Mucosa of gallbladder (tissue), 1 donor: ENCODE measurements at regions not wholly inside any gene's neighbourhood (a gene's known extent, or its start where the extent isn't known, plus 50 kb on each side); places are given as distances from the start of the nearest gene placed in this dataset.

Experiments
- DNase-seq: peaks from one replicate; pipeline ENCODE4 v3.0.0-alpha.2; 2020; ENCODE audit warnings: low spot score
- donor health status: DM: no; HTN: no; CAD: no.

GRCh38 chr2:21501376-21502027 is 377.7 kb downstream of the TDRD15 start:
- DNase-seq, result no peak

GRCh38 chr2:21515903-21516302 is 392.1 kb downstream of the TDRD15 start:
- no peak for DNase-seq

- no peak for DNase-seq
These were observed 395.6 kb downstream of the TDRD15 start for GRCh38 chr2:21519412-21519811.

- DNase-seq, result no peak
These were observed 396.1 kb downstream of the TDRD15 start for GRCh38 chr2:21519821-21520220.

DNA sequence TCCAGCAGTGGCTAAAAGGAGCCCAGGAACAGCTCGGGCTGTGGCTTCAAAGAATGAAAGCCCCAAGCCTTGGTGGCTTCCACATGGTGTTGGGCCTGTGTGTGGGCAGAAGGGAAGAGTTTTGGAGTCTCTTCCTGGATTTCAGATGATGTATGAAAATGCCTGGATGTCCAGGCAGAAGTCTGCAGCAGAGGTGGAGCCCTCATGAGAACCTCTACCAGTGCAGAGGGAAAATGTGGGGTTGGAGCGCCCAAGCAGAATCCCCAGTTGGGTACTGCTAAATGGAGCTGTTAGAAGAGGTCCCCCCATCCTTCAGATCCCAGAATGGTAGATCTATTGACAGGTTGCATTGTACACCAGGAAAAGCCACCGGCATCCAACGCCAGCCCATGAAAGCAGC is 412.1 kb downstream of the TDRD15 start:
- DNase-seq, result no peak

DNA sequence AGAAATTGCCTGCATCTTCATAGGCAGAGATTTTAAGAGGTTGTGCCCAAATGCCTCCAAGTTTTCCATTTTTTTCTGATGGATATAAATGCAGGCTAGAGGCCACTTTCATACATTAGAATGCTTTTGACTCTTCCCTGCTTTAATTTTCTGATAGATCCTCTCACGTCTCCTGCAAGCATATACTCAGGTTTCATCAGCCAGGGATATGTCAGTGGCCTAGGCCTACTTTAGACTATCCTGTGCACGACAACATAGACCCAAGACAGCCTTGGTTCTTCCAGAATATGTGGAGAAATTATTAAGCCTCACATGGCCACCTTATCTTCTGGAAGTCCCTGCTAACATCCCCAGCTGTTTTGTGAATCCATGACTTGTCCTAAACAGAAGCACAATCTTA is 415.9 kb downstream of the TDRD15 start:
- no peak for DNase-seq

DNA sequence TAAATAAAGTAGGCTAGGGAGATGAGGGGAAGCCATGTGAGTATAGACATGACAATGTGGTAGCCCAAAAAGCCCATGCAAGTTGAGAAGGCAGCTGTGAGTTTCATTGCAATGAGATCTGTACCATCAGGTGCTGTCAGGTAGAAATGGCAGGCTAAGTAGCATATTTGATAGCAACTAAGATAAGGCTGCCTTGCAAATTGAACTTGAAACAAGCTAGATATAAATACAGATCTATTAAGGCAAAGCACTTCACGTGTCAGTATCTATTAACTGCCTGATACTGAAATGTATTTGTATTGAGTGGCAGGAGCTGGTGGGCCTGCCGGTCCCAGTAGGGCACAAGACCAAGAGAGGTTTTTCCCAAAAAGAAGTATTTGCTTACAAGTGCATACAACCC is 419.9 kb downstream of the TDRD15 start:
- DNase-seq, result no peak

GRCh38 chr2:21544392-21544791 is 420.6 kb downstream of the TDRD15 start:
- DNase-seq, result no peak

GRCh38 chr2:21552981-21553380 is 429.2 kb downstream of the TDRD15 start:
- no peak for DNase-seq

DNA sequence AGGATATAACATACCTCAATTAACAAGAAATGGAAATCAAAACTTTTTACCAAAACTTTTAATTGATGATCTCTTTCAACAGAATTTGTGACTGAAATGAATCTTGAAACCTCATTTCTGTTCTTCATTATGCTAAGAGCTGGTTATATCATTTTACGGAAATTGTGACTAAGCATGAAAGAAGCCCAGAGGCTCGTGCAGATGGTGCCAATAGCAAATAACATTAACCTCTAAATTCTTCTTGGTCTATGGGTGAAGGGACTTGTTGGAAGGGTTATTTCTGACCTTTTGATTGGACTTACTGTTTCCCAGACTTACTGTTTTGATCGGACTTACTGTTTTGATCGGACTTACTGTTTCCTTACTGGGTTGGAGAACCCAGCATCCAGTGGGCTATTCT is 435.6 kb downstream of the TDRD15 start:
- DNase-seq, result no peak

- DNase-seq, result no peak
These were observed 438.2 kb downstream of the TDRD15 start for GRCh38 chr2:21561965-21562364.

DNA sequence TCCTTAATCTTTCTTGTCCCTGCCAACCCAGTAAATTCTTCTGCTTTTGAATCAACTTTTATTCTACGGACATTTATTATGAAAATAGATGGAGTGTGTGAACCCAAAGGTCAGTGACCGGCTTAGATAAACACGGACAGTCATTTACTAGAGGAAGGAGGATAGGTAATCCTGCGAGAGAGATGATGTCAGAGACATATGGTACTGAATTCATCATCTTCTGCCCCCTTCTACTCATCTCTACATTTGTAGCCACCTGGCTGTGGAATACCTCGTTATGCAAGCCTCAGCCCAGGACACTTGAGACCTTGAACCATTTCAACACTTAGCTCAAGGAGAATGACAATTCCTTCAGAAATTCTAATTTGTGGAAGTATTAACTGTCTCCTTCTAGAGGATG is 443.6 kb downstream of the TDRD15 start:
- DNase-seq, result no peak

- DNase-seq, result no peak
These were observed 447.9 kb downstream of the TDRD15 start for GRCh38 chr2:21571686-21572085.

DNA sequence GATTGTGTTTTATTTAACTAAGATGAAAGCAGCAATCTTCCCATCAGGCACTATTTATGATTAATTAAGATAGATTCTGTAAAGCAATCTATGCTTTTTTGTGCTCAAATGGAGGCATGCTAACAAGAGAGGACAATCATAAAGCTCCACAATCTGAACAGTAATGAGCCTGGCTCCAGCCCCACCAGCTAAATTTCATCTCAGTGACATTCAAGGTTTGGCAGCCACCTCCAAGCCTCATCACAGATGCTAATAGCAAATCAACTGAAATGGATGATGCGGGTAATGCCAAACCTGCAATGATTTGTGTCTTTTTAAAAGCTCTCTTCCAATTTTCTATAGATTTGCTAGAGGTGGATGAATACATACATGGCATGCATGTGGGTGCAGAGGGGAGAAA is 456.6 kb downstream of the TDRD15 start:
- DNase-seq, result no peak

DNA sequence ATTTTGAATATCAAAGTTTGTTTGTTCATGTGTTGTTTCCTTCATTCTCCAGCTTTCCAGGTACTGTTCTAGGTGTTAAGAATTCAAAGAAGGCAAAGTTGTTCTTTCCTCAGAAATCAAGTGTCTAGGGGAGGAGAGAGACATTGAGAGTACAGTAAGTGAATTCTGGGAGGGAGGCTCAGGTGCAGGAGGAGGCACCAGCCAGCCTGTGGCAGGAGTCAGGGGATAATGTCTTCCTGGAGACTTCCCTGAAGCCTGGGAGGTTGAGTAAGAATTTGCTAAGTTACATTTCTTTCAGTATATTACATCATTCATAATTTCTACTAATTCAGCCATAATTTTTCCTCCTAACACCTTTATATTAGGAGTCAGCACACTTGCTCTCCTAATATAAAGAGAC is 462.1 kb downstream of the TDRD15 start:
- DNase-seq, result no peak

DNA sequence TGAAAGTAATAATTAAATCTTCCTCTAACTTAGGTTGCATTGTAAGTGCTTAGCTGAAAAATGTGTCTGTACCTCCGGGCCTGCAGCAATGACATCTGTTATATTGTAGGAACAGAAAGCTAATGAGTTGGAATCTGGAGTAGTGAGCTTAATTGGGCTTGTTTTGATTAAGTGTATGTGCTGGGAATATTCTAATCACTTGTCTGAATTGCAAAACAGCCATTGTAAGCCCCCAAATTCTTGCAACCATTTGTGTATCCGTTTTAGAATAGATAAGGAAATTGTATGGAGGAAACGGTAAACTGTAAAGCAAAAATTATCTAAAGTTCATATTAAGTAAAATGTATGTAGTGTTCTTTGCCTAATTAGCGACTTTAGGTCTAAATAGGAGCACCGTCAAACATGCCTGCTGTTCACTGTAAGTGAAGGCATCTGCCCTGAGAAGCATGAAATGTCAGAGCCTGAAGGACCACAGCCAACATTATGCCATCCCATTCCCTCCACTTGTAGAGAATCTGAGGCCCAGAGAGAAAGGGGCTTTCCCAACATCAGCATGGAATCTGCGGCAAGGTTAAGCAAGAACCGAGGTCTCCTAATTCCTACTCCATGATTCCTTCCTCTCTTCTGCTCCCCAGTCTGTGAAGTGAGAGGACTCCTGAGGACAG is 466.4 kb downstream of the TDRD15 start:
- DNase-seq, result no peak

GRCh38 chr2:21591926-21592325 is 468.2 kb downstream of the TDRD15 start:
- DNase-seq, result no peak

GRCh38 chr2:21599417-21599816 is 475.6 kb downstream of the TDRD15 start:
- DNase-seq, result no peak

DNA sequence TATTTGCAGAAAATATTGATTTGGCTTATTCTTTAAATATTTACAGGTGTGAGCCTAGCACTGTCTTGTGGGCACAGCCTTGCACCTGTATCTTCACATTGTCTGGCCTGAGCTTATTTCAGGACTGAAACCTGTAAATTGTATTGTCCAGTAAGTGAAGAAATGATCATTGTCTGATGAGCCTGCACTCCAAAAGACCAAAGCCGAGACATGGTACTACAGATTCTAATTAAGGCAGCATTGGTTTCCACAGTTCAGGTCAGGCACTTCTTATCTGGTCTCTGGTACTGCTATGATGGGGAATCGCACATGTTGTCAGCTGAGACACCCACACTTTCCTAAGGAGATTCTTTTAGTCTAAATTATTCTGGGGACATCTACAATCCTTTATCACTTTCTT is 479.0 kb downstream of the TDRD15 start:
- no peak for DNase-seq

GRCh38 chr2:21607572-21607971 is 483.8 kb downstream of the TDRD15 start:
- DNase-seq, result no peak

DNA sequence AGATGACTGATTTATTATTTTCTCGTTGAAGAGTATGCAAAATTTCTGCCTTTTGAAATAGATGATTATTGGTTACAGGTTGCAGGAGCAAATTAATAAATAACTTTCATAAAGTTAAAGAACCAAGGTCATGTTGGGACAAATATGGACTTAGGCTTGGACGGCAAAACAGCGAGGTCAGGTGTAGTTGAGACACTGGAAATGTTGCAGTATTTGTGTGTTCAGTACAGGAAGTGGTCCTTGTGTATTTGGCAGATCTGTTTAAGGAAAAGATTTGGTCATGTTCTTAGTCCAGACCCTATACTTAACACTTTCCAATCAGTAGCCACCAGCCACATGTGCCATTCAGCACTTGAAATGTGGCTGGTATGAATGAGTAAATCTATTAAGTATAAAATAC is 486.5 kb downstream of the TDRD15 start:
- peak; percentile 15 for DNase-seq

DNA sequence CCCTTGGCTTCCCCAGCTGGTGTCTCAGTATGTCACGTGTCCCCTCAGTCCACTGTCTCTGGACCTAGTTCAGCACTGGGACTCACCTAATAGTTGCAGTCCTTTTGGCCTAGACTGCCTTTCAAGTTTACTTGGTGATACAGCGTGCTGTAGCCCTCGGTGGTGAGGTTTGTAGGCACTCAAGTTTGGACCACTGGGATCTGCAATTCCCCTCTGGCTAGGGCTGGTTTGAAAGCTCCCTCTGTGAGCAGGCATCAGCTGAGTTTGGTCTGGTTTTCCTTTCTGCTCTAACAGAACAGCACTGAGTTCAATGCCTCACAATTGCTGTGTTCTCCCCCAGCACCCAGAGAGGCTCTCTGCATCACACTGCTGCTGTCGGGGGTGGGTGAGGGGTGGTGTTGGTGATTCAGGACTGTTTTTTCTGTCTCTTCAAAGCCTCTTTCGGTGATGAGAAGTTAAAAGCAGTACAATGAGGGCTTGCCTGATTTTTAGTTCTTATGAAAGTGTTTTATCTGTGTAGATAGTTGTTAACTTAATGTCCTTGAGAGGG is 494.2 kb downstream of the TDRD15 start:
- no peak for DNase-seq

GRCh38 chr2:21620771-21621170 is 497.0 kb downstream of the TDRD15 start:
- no peak for DNase-seq

DNA sequence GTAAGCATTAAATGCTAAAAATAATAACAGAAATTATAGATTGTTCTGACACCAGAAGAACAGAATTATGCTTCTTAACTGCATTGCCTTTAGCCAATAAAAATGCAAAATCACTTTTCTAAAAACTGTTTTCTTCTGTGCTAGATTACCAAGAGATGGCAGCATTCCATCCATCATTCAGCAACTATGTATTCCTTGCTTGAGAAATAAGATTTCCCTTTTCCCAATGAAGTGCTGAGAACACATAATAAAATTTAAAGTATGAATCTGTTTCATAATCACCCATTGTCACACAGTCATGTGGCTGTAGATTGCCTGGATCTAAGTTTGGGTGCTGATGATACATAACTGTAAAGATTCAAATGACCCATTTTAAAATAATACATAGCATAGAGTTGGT is 504.2 kb downstream of the TDRD15 start:
- DNase-seq, result no peak
